HUES48 (cell line): ENCODE measurements at regions not wholly inside any gene's neighbourhood (a gene's known extent, or its start where the extent isn't known, plus 50 kb on each side); places are given as distances from the start of the nearest gene placed in this dataset.
"Not testable (repeated sequence)": the region's sequence is repeated elsewhere in the genome, so short reads cannot be mapped to it uniquely, and the experiment has no call there.

Experiments
- H3K27ac ChIP-seq: one replicate; pipeline ENCODE4 v1.7.0; 2013; ENCODE audit warnings: low read depth, low read length, inconsistent platforms
- H3K27me3 ChIP-seq: 2 replicates; pipeline ENCODE4 v1.6.1; 2013; ENCODE audit warnings: mild to moderate bottlenecking, low read length; ENCODE audit not compliant: control insufficient read depth, insufficient read depth
- H3K36me3 ChIP-seq: 2 replicates; pipeline ENCODE4 v1.6.1; 2013; ENCODE audit warnings: low read length; ENCODE audit not compliant: control insufficient read depth, insufficient read depth
- H3K4me1 ChIP-seq: 2 replicates; pipeline ENCODE4 v1.6.1; 2013; ENCODE audit warnings: mild to moderate bottlenecking, low read length; ENCODE audit not compliant: control insufficient read depth, insufficient read depth
- H3K4me3 ChIP-seq: 2 replicates; pipeline ENCODE4 v1.5.1; 2013; ENCODE audit warnings: mild to moderate bottlenecking, low read depth, low read length
- H3K9ac ChIP-seq: 2 replicates; pipeline ENCODE4 v1.6.1; 2013; ENCODE audit warnings: mild to moderate bottlenecking, low read depth, low read length, moderate library complexity
- H3K9me3 ChIP-seq: 2 replicates; pipeline ENCODE4 v1.6.1; 2013; ENCODE audit warnings: low read length; ENCODE audit not compliant: control insufficient read depth, insufficient read depth

GRCh38 chr2:366706-367105 lies 78.8 kb upstream of the ALKAL2 start:
- H3K36me3 ChIP-seq: no peaks in the 10 kb centered on the region
- H3K4me1 ChIP-seq: no peaks in the 10 kb centered on the region
- H3K9me3 ChIP-seq: no peaks in the 10 kb centered on the region
- no peak overlapping the region for H3K4me3 ChIP-seq
- H3K27me3 ChIP-seq: no peaks in the 10 kb centered on the region
- H3K9ac ChIP-seq: no peak overlapping the region
- H3K27ac ChIP-seq: no peak overlapping the region

GRCh38 chr2:365367-366275 lies 77.7 kb upstream of the ALKAL2 start:
- H3K27me3 ChIP-seq: no peaks in the 10 kb centered on the region
- H3K4me1 ChIP-seq: no peaks in the 10 kb centered on the region
- H3K36me3 ChIP-seq: no peaks in the 10 kb centered on the region
- no peak overlapping the region for H3K9ac ChIP-seq
- no peak overlapping the region for H3K27ac ChIP-seq
- H3K4me3 ChIP-seq: no peak overlapping the region
- H3K9me3 ChIP-seq: no peaks in the 10 kb centered on the region

- Histone ChIP-seq H3K9ac (no peak overlapping the region), H3K4me1 (no peaks in the 10 kb centered on the region), H3K27ac (no peak overlapping the region), H3K9me3 (no peaks in the 10 kb centered on the region), H3K27me3 (no peaks in the 10 kb centered on the region), H3K4me3 (no peak overlapping the region), H3K36me3 (no peaks in the 10 kb centered on the region)
Measured at GRCh38 chr2:363824-364470, 76.1 kb upstream of the ALKAL2 start.

- H3K9ac ChIP-seq: no peak overlapping the region
- H3K9me3 ChIP-seq: no peaks in the 10 kb centered on the region
- H3K27ac ChIP-seq: no peak overlapping the region
- no peak overlapping the region for H3K4me3 ChIP-seq
- no peaks in the 10 kb centered on the region for H3K4me1 ChIP-seq
- H3K27me3 ChIP-seq: no peaks in the 10 kb centered on the region
- no peaks in the 10 kb centered on the region for H3K36me3 ChIP-seq
Measured at GRCh38 chr2:362924-363323, 75.0 kb upstream of the ALKAL2 start.

GRCh38 chr2:360124-360523 lies 72.2 kb upstream of the ALKAL2 start:
- Histone ChIP-seq H3K27ac (no peak overlapping the region), H3K27me3 (no peaks in the 10 kb centered on the region), H3K9me3 (no peaks in the 10 kb centered on the region), H3K36me3 (no peaks in the 10 kb centered on the region), H3K4me3 (no peak overlapping the region), H3K9ac (no peak overlapping the region), H3K4me1 (no peaks in the 10 kb centered on the region)

- Histone ChIP-seq H3K27me3 (no peaks in the 10 kb centered on the region), H3K36me3 (no peaks in the 10 kb centered on the region), H3K9me3 (no peaks in the 10 kb centered on the region), H3K4me1 (no peaks in the 10 kb centered on the region), H3K27ac (no peak overlapping the region), H3K4me3 (no peak overlapping the region), H3K9ac (no peak overlapping the region)
Measured at GRCh38 chr2:359047-359446, 71.2 kb upstream of the ALKAL2 start.

GRCh38 chr2:357811-358210 lies 69.9 kb upstream of the ALKAL2 start:
- no peak overlapping the region for H3K27ac ChIP-seq
- no peaks in the 10 kb centered on the region for H3K36me3 ChIP-seq
- no peak overlapping the region for H3K9ac ChIP-seq
- no peaks in the 10 kb centered on the region for H3K27me3 ChIP-seq
- no peaks in the 10 kb centered on the region for H3K4me1 ChIP-seq
- no peak overlapping the region for H3K4me3 ChIP-seq
- no peaks in the 10 kb centered on the region for H3K9me3 ChIP-seq

GRCh38 chr2:356304-356703 lies 68.4 kb upstream of the ALKAL2 start:
- not testable (repeated sequence) for H3K4me1 ChIP-seq, H3K27ac ChIP-seq, H3K27me3 ChIP-seq, H3K9me3 ChIP-seq, H3K4me3 ChIP-seq, H3K36me3 ChIP-seq, H3K9ac ChIP-seq

- no peaks in the 10 kb centered on the region for H3K36me3 ChIP-seq
- no peaks in the 10 kb centered on the region for H3K4me1 ChIP-seq
- H3K4me3 ChIP-seq: no peak overlapping the region
- H3K27ac ChIP-seq: no peak overlapping the region
- no peaks in the 10 kb centered on the region for H3K9me3 ChIP-seq
- no peaks in the 10 kb centered on the region for H3K27me3 ChIP-seq
- H3K9ac ChIP-seq: no peak overlapping the region
Measured at GRCh38 chr2:355773-356172, 67.9 kb upstream of the ALKAL2 start.

- no peak overlapping the region for H3K4me3 ChIP-seq
- H3K36me3 ChIP-seq: no peaks in the 10 kb centered on the region
- H3K27ac ChIP-seq: no peak overlapping the region
- H3K9ac ChIP-seq: no peak overlapping the region
- H3K27me3 ChIP-seq: no peaks in the 10 kb centered on the region
- H3K9me3 ChIP-seq: no peaks in the 10 kb centered on the region
- no peaks in the 10 kb centered on the region for H3K4me1 ChIP-seq
Measured at GRCh38 chr2:352696-353095, 64.8 kb upstream of the ALKAL2 start.

GRCh38 chr2:349390-349789 lies 61.5 kb upstream of the ALKAL2 start:
- Histone ChIP-seq H3K36me3 (no peaks in the 10 kb centered on the region), H3K27ac (no peak overlapping the region), H3K9ac (no peak overlapping the region), H3K9me3 (no peaks in the 10 kb centered on the region), H3K4me3 (no peak overlapping the region), H3K27me3 (no peaks in the 10 kb centered on the region), H3K4me1 (no peaks in the 10 kb centered on the region)
